ENCODE measurements at regions not wholly inside any gene's neighbourhood (a gene's known extent, or its start where the extent isn't known, plus 50 kb on each side); places are given as distances from the start of the nearest gene placed in this dataset.

DNA sequence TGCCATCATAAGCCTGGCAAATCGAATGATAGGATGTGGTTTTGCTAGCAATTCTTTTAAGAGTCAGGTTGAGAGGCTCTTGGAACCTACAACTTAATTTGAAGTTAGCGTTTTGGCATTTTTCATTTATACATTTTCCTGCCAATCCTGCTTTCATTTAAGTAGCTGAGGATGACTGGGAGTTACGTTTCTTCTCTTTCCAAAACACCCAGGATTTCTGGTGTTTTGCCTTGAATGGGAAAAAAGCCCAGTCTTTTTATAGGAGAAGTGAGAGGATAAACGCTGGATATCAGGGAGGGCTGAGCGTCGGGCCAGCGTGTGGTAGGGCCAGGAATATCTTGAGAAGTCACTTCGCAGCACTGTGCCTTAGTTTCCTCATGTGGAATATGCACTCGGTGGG is 174.2 kb upstream of the HAND2 start:
- TF ChIP-seq TAF1 (IDR thresholded peaks at IDR 0.05; ENCODE audit: borderline replicate concordance, insufficient read depth, low read length), result no peak
- no peak for TF ChIP-seq FOXP2 (optimal IDR thresholded peaks at IDR 0.05; ENCODE audit: borderline replicate concordance, extremely low read depth, extremely low read length, insufficient read depth)
- TF ChIP-seq, protein P1, sequence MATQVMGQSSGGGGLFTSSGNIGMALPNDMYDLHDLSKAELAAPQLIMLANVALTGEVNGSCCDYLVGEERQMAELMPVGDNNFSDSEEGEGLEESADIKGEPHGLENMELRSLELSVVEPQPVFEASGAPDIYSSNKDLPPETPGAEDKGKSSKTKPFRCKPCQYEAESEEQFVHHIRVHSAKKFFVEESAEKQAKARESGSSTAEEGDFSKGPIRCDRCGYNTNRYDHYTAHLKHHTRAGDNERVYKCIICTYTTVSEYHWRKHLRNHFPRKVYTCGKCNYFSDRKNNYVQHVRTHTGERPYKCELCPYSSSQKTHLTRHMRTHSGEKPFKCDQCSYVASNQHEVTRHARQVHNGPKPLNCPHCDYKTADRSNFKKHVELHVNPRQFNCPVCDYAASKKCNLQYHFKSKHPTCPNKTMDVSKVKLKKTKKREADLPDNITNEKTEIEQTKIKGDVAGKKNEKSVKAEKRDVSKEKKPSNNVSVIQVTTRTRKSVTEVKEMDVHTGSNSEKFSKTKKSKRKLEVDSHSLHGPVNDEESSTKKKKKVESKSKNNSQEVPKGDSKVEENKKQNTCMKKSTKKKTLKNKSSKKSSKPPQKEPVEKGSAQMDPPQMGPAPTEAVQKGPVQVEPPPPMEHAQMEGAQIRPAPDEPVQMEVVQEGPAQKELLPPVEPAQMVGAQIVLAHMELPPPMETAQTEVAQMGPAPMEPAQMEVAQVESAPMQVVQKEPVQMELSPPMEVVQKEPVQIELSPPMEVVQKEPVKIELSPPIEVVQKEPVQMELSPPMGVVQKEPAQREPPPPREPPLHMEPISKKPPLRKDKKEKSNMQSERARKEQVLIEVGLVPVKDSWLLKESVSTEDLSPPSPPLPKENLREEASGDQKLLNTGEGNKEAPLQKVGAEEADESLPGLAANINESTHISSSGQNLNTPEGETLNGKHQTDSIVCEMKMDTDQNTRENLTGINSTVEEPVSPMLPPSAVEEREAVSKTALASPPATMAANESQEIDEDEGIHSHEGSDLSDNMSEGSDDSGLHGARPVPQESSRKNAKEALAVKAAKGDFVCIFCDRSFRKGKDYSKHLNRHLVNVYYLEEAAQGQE (IDR thresholded peaks at IDR 0.05; ENCODE audit: insufficient read depth in 1 of 2, low read depth in 2 of 2, low read length in 2 of 2), result no peak
- no peak for TF ChIP-seq SIN3A (IDR thresholded peaks at IDR 0.05; ENCODE audit: borderline replicate concordance, insufficient read depth, low read length)
- TF ChIP-seq POLR2AphosphoS5 (IDR thresholded peaks at IDR 0.05; ENCODE audit: low read depth, low read length), result no peak

DNA sequence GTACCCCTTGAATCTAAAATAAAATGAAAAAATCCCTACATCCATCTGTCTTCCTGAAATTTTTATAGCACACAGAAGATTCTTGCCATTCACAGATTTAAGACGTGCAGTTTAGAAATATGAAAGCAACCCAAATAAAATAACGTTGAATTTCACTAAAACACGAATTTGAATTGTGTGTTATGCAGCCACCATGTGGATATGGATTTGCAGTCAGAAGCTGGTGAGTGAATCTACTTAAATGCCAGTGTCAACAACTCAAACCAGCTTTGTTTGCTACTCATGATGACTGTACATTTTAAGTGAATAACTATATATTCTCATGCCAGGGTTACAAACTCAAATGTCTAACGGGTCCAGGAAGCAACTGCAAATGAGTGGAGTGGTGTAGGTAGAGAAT is 173.0 kb upstream of the HAND2 start:
- TF ChIP-seq SIN3A (IDR thresholded peaks at IDR 0.05; ENCODE audit: borderline replicate concordance, insufficient read depth, low read length), result no peak
- TF ChIP-seq POLR2AphosphoS5 (IDR thresholded peaks at IDR 0.05; ENCODE audit: low read depth, low read length), result no peak
- TF ChIP-seq TAF1 (IDR thresholded peaks at IDR 0.05; ENCODE audit: borderline replicate concordance, insufficient read depth, low read length), result no peak
- no peak for TF ChIP-seq FOXP2 (optimal IDR thresholded peaks at IDR 0.05; ENCODE audit: borderline replicate concordance, extremely low read depth, extremely low read length, insufficient read depth)
- TF ChIP-seq, protein P1 (IDR thresholded peaks at IDR 0.05; ENCODE audit: insufficient read depth in 1 of 2, low read depth in 2 of 2, low read length in 2 of 2), result no peak

GRCh38 chr4:173700650-173701049 is 170.6 kb upstream of the HAND2 start:
- TF ChIP-seq, protein P1 (IDR thresholded peaks at IDR 0.05; ENCODE audit: insufficient read depth in 1 of 2, low read depth in 2 of 2, low read length in 2 of 2), result no peak
- TF ChIP-seq FOXP2 (optimal IDR thresholded peaks at IDR 0.05; ENCODE audit: borderline replicate concordance, extremely low read depth, extremely low read length, insufficient read depth) (no peak), SIN3A (IDR thresholded peaks at IDR 0.05; ENCODE audit: borderline replicate concordance, insufficient read depth, low read length) (no peak), POLR2AphosphoS5 (IDR thresholded peaks at IDR 0.05; ENCODE audit: low read depth, low read length) (no peak), TAF1 (IDR thresholded peaks at IDR 0.05; ENCODE audit: borderline replicate concordance, insufficient read depth, low read length) (no peak)

- TF ChIP-seq TAF1 (IDR thresholded peaks at IDR 0.05; ENCODE audit: borderline replicate concordance, insufficient read depth, low read length) (no peak), FOXP2 (optimal IDR thresholded peaks at IDR 0.05; ENCODE audit: borderline replicate concordance, extremely low read depth, extremely low read length, insufficient read depth) (no peak), POLR2AphosphoS5 (IDR thresholded peaks at IDR 0.05; ENCODE audit: low read depth, low read length) (no peak), SIN3A (IDR thresholded peaks at IDR 0.05; ENCODE audit: borderline replicate concordance, insufficient read depth, low read length) (no peak)
- TF ChIP-seq, protein P1 (IDR thresholded peaks at IDR 0.05; ENCODE audit: insufficient read depth in 1 of 2, low read depth in 2 of 2, low read length in 2 of 2), result no peak
Observed at GRCh38 chr4:173699841-173700475, 169.9 kb upstream of the HAND2 start.

All from PFSK-1 (cell line).